SK-N-SH (cell line): ENCODE measurements at regions not wholly inside any gene's neighbourhood (a gene's known extent, or its start where the extent isn't known, plus 50 kb on each side); places are given as distances from the start of the nearest gene placed in this dataset.

Source experiments
- CTCF ChIA-PET: fragments of 300-600, 350-600 bp; formaldehyde crosslinking; extraction: SDS; loops from one replicate; lab custom pipeline; 2021; lab: Yijun Ruan, JAX
- POLR2A ChIA-PET: fragments of 350-600 bp; sonication (Branson Sonifier 250); formaldehyde crosslinking; extraction: SDS; loops from one replicate; lab custom pipeline; 2020; ENCODE audit warnings: antibody characterized with exemption, inconsistent platforms; lab: Yijun Ruan, JAX
- DNase-seq: peaks from one replicate; pipeline ENCODE4 v3.0.0; 2012
- H2AFZ ChIP-seq: fragments of 200-600 bp; sonication (generic); 2 replicates; pipeline ENCODE4 v1.8.1; 2016; ENCODE audit warnings: antibody characterized with exemption, mild to moderate bottlenecking, low read depth
- H3F3A ChIP-seq: fragments of 200-600 bp; sonication (generic); replicated peaks from 2 replicates; pipeline ENCODE3; 2016; ENCODE audit warnings: antibody characterized with exemption, mild to moderate bottlenecking; ENCODE audit not compliant: insufficient read depth
- H3K27ac ChIP-seq, 2 experiments: fragments of 200-500 bp in 1 of 2; fragments of 200-600 bp in 1 of 2; sonication (Bioruptor generic) in 1 of 2; sonication (generic), shearing (Covaris generic) in 1 of 2; 2 replicates each; pipeline versions ENCODE4 v1.5.1 to v1.6.1; 2014 to 2016; ENCODE audit warnings: low read depth in 2 of 2, inconsistent platforms in 1 of 2, low read length in 1 of 2, mild to moderate bottlenecking in 1 of 2, mixed read lengths in 1 of 2
- H3K27me3 ChIP-seq: fragments of 200-600 bp; sonication (generic), shearing (Covaris generic); 2 replicates; pipeline ENCODE4 v1.6.1; 2016; ENCODE audit warnings: mixed run types; ENCODE audit not compliant: insufficient read depth
- H3K36me3 ChIP-seq, 2 experiments: fragments of 200-500 bp in 1 of 2; fragments of 200-600 bp in 1 of 2; sonication (Bioruptor generic) in 1 of 2; sonication (generic) in 1 of 2; replicated peaks in 1 of 2; 2 replicates each; pipeline versions ENCODE3 to v1.5.1; 2014 to 2016; ENCODE audit warnings: low read length in 1 of 2, mild to moderate bottlenecking in 1 of 2; ENCODE audit not compliant: insufficient read depth in 2 of 2, control insufficient read depth in 1 of 2
- H3K4me1 ChIP-seq, 2 experiments: fragments of 200-500 bp in 1 of 2; fragments of 200-600 bp in 1 of 2; sonication (Bioruptor generic) in 1 of 2; sonication (generic), shearing (Covaris generic) in 1 of 2; 2 replicates each; pipeline versions ENCODE4 v1.5.1 to v1.6.1; 2014 to 2016; ENCODE audit warnings: low read depth in 1 of 2, low read length in 1 of 2, mixed run types in 1 of 2; ENCODE audit not compliant: insufficient read depth in 2 of 2, control insufficient read depth in 1 of 2
- H3K4me2 ChIP-seq: fragments of 200-600 bp; sonication (generic), shearing (Covaris generic); 2 replicates; pipeline ENCODE4 v1.6.1; 2017; ENCODE audit warnings: mixed run types
- H3K4me3 ChIP-seq, 2 experiments: fragments of 200-500 bp in 1 of 2; fragments of 200-600 bp in 1 of 2; sonication (Bioruptor generic) in 1 of 2; sonication (generic), shearing (Covaris generic) in 1 of 2; 2 replicates each; pipeline versions ENCODE4 v1.5.1 to v1.8.1; 2014 to 2016; ENCODE audit warnings: low read depth in 2 of 2, inconsistent platforms in 1 of 2, low read length in 1 of 2, mild to moderate bottlenecking in 1 of 2, mixed read lengths in 1 of 2, moderate library complexity in 1 of 2
- H3K79me2 ChIP-seq: fragments of 200-600 bp; sonication (generic); 2 replicates; pipeline ENCODE4 v1.8.1; 2017; ENCODE audit warnings: mild to moderate bottlenecking; ENCODE audit not compliant: insufficient read depth
- H3K9ac ChIP-seq: fragments of 200-600 bp; sonication (generic); 2 replicates; pipeline ENCODE4 v1.6.1; 2017; ENCODE audit warnings: mixed run types
- H3K9me2 ChIP-seq: fragments of 200-600 bp; sonication (generic); 2 replicates; pipeline ENCODE4 v1.6.1; 2017; ENCODE audit warnings: mixed run types
- H3K9me3 ChIP-seq: fragments of 200-600 bp; sonication (generic); 2 replicates; pipeline ENCODE4 v1.6.1; 2017; ENCODE audit warnings: mixed run types, mild to moderate bottlenecking, moderate library complexity
- H4K20me1 ChIP-seq: fragments of 200-600 bp; sonication (generic); 2 replicates; pipeline ENCODE4 v1.6.1; 2017; ENCODE audit warnings: mild to moderate bottlenecking, mixed run types; ENCODE audit not compliant: insufficient read depth
- CHD2 ChIP-seq: fragments of 150-350 bp; IDR thresholded peaks from 2 replicates; pipeline ENCODE4 v1.6.1; 2018; ENCODE audit warnings: low read length; ENCODE audit not compliant: partially characterized antibody
- EP300 ChIP-seq, 2 experiments: IDR thresholded peaks; 2 replicates each; pipeline versions ENCODE4 v1.4.0 to v1.6.1; 2012; ENCODE audit warnings: borderline replicate concordance in 1 of 2, low read depth in 1 of 2, low read length in 1 of 2
- EZH2phosphoT487 ChIP-seq: fragments of 200-600 bp; sonication (generic); IDR thresholded peaks from 2 replicates; pipeline ENCODE4 v1.6.1; 2017; ENCODE audit warnings: low read depth, mixed run types, mild to moderate bottlenecking, antibody characterized with exemption, moderate library complexity, borderline replicate concordance
- GABPA ChIP-seq: IDR thresholded peaks from 2 replicates; pipeline ENCODE4 v1.4.0; 2012; ENCODE audit warnings: low read depth, mild to moderate bottlenecking
- MEF2A ChIP-seq: IDR thresholded peaks from 2 replicates; pipeline ENCODE4 v1.4.0; 2012; ENCODE audit warnings: low read depth, borderline replicate concordance
- NFIC ChIP-seq: IDR thresholded peaks from 2 replicates; pipeline ENCODE4 v1.4.0; 2012; ENCODE audit warnings: borderline replicate concordance
- PBX3 ChIP-seq: IDR thresholded peaks from 2 replicates; pipeline ENCODE4; 2012
- POLR2AphosphoS5 ChIP-seq: IDR thresholded peaks from 2 replicates; pipeline ENCODE4 v1.6.1; 2012; ENCODE audit warnings: low read depth, low read length
- REST ChIP-seq: IDR thresholded peaks from 2 replicates; pipeline ENCODE4 v1.6.1; 2012; ENCODE audit warnings: mild to moderate bottlenecking, low read depth, low read length, moderate library complexity
- RFX5 ChIP-seq: IDR thresholded peaks from 2 replicates; pipeline ENCODE4 v1.6.1; 2012; ENCODE audit warnings: mild to moderate bottlenecking, improper control_type of control experiment, low read length
- TAF1 ChIP-seq: IDR thresholded peaks from 2 replicates; pipeline ENCODE4 v1.6.1; 2012; ENCODE audit warnings: low read depth, mild to moderate bottlenecking, low read length, moderate library complexity, borderline replicate concordance
- TCF12 ChIP-seq: IDR thresholded peaks from 2 replicates; pipeline ENCODE4 v1.4.0; 2012
- TEAD4 ChIP-seq: IDR thresholded peaks from 2 replicates; pipeline ENCODE4 v1.4.0; 2012; ENCODE audit warnings: mild to moderate bottlenecking, borderline replicate concordance; ENCODE audit not compliant: insufficient read depth
- USF2 ChIP-seq: fragments of 150-350 bp; IDR thresholded peaks from 2 replicates; pipeline ENCODE4 v1.6.1; 2017; ENCODE audit warnings: antibody characterized with exemption, low read length, low read depth, borderline replicate concordance
- ZBTB33 ChIP-seq: IDR thresholded peaks from 2 replicates; pipeline ENCODE4 v1.4.0; 2012; ENCODE audit warnings: low read depth, borderline replicate concordance
- WGBS: methylation state at CpG from one replicate; pipeline ENCODE4 v1.1.6; 2017; ENCODE audit warnings: low lambda C conversion rate; 5-methylcytosine and 5-hydroxymethylcytosine counted together

- POLR2A ChIA-PET, result no interaction called here
- WGBS, result 46% methylated on average over 5 of the region's 5 CpGs
- CTCF ChIA-PET, result no interaction called here
These were observed 397.4 kb downstream of the ADAMTS20 start for GRCh38 chr12:43154498-43155045.

More at GRCh38 chr12:43154498-43155045, 397.4 kb downstream of the ADAMTS20 start:
- H3K9me2 ChIP-seq, result no peaks in the 10 kb centered on the region
- TF ChIP-seq MEF2A (no peak), NFIC (no peak), POLR2AphosphoS5 (no peak), EZH2phosphoT487 (no peak), REST (no peak), ZBTB33 (no peak), TAF1 (no peak), GABPA (no peak), TEAD4 (no peak), PBX3 (no peak), USF2 (no peak), RFX5 (no peak), TCF12 (no peak), CHD2 (no peak), EP300 (IDR thresholded peaks at IDR 0.05; ENCODE audit: borderline replicate concordance in 1 of 2, low read depth in 1 of 2, low read length in 1 of 2) (no peak)
- H4K20me1 ChIP-seq, result no peaks in the 10 kb centered on the region
- H3K79me2 ChIP-seq, result no peaks in the 10 kb centered on the region
- H3K36me3 ChIP-seq, result no peaks in the 10 kb centered on the region
- H3K9me3 ChIP-seq, result no peaks in the 10 kb centered on the region
- no peak for DNase-seq
- no peak overlapping the region for H3K27ac ChIP-seq
- H2AFZ ChIP-seq, result no peak overlapping the region
- H3K4me1 ChIP-seq, result no peaks in the 10 kb centered on the region
- H3F3A ChIP-seq, result no peaks in the 10 kb centered on the region
- no peak overlapping the region for H3K4me2 ChIP-seq
- H3K4me3 ChIP-seq, result no peak overlapping the region
- no peak overlapping the region for H3K9ac ChIP-seq
- no peaks in the 10 kb centered on the region for H3K27me3 ChIP-seq
